H1 (cell line): ENCODE measurements at regions not wholly inside any gene's neighbourhood (a gene's known extent, or its start where the extent isn't known, plus 50 kb on each side); places are given as distances from the start of the nearest gene placed in this dataset.

Experiments used
- CTCF ChIA-PET: fragments of 300-600 bp; sonication (Branson Sonifier 250); formaldehyde crosslinking; loops from one replicate; lab custom pipeline; 2021; ENCODE audit not compliant: partially characterized antibody; lab: Charles Lee
- POLR2A ChIA-PET: fragments of 300-600 bp; sonication (Branson Sonifier 250); formaldehyde crosslinking; loops from one replicate; lab custom pipeline; 2021; ENCODE audit warnings: inconsistent platforms; ENCODE audit not compliant: partially characterized antibody; lab: Charles Lee
- DNase-seq, 2 experiments: peaks; one replicate each; pipeline versions ENCODE4 v3.0.0 to v3.0.0-alpha.2; 2010 to 2022; ENCODE audit warnings: low spot score in 2 of 2, low read depth in 1 of 2, mixed read lengths in 1 of 2
- FAIRE-seq: peaks from 2 replicates; lab custom pipeline; 2011; peaks lifted over from hg19 to GRCh38; lab: Jason Lieb, UNC
- H2AFZ ChIP-seq: 2 replicates; pipeline ENCODE4 v1.8.1; 2012; ENCODE audit warnings: low read length, inconsistent platforms
- H2AK5ac ChIP-seq: 2 replicates; pipeline ENCODE4 v1.6.1; 2013; ENCODE audit warnings: low read depth, low read length
- H2BK120ac ChIP-seq: replicated peaks from 2 replicates; pipeline ENCODE3; 2013; ENCODE audit warnings: low read depth, low read length, inconsistent platforms
- H2BK12ac ChIP-seq: 2 replicates; pipeline ENCODE4 v1.6.1; 2013; ENCODE audit warnings: low read depth, low read length
- H2BK15ac ChIP-seq: 2 replicates; pipeline ENCODE4 v1.6.1; 2013; ENCODE audit warnings: low read length
- H2BK20ac ChIP-seq: 2 replicates; pipeline ENCODE4 v1.6.1; 2013; ENCODE audit warnings: low read length
- H2BK5ac ChIP-seq: 2 replicates; pipeline ENCODE4 v1.6.1; 2013; ENCODE audit warnings: low read depth, low read length
- H3K14ac ChIP-seq: 2 replicates; pipeline ENCODE4 v1.6.1; 2013; ENCODE audit warnings: inconsistent platforms; ENCODE audit not compliant: insufficient read length
- H3K18ac ChIP-seq: 2 replicates; pipeline ENCODE4 v1.6.1; 2013; ENCODE audit warnings: low read length; ENCODE audit errors: extremely low read depth
- H3K23ac ChIP-seq: 2 replicates; pipeline ENCODE4 v1.6.1; 2013; ENCODE audit warnings: inconsistent platforms; ENCODE audit not compliant: insufficient read length
- H3K23me2 ChIP-seq: 2 replicates; pipeline ENCODE4 v1.6.1; 2013; ENCODE audit warnings: low read depth, low read length
- H3K27ac ChIP-seq: 2 replicates; pipeline ENCODE4 v1.6.1; 2011; ENCODE audit warnings: low read depth, low read length, inconsistent platforms
- H3K27me3 ChIP-seq, 4 experiments: replicated peaks in 1 of 4; 1 replicate in 1 of 4; 2 replicates in 3 of 4; pipeline versions ENCODE4 v1.6.1 to v1.8.1; 2011 to 2013; ENCODE audit warnings: low read length in 3 of 4, mild to moderate bottlenecking in 3 of 4, inconsistent platforms in 2 of 4, mixed read lengths in 2 of 4, moderate library complexity in 1 of 4; ENCODE audit not compliant: control insufficient read depth in 3 of 4, insufficient read depth in 3 of 4; ENCODE audit errors: extremely low read depth in 1 of 4
- H3K36me3 ChIP-seq, 4 experiments: 2 replicates each; pipeline versions ENCODE4 v1.6.1 to v1.8.1; 2011 to 2013; ENCODE audit warnings: mild to moderate bottlenecking in 4 of 4, low read length in 3 of 4, moderate library complexity in 2 of 4, control low read depth in 1 of 4, inconsistent platforms in 1 of 4; ENCODE audit not compliant: insufficient read depth in 4 of 4, control insufficient read depth in 2 of 4
- H3K4ac ChIP-seq: replicated peaks from 2 replicates; pipeline ENCODE3; 2013; ENCODE audit warnings: low read length, low read depth, mixed read lengths, inconsistent platforms; ENCODE audit not compliant: insufficient read length
- H3K4me1 ChIP-seq, 4 experiments: replicated peaks in 1 of 4; 1 replicate in 1 of 4; 2 replicates in 3 of 4; pipeline versions ENCODE4 v1.6.1 to v1.8.1; 2011 to 2013; ENCODE audit warnings: low read length in 3 of 4, inconsistent platforms in 2 of 4, mixed read lengths in 1 of 4; ENCODE audit not compliant: insufficient read depth in 4 of 4, control insufficient read depth in 3 of 4
- H3K4me2 ChIP-seq, 2 experiments: 2 replicates each; pipeline versions ENCODE4 v1.6.1 to v1.8.1; 2011 to 2013; ENCODE audit warnings: low read depth in 2 of 2, low read length in 2 of 2, control low read depth in 1 of 2, inconsistent platforms in 1 of 2, mild to moderate bottlenecking in 1 of 2; ENCODE audit not compliant: insufficient read depth in 1 of 2
- H3K4me3 ChIP-seq, 4 experiments: fragments of 200-600, 300-600 bp in 1 of 4; sonication (generic), shearing (Covaris generic), sonication (Bioruptor Twin) in 1 of 4; 2 replicates each; pipeline versions ENCODE4 v1.5.1 to v1.8.1; 2011 to 2016; ENCODE audit warnings: low read length in 4 of 4, low read depth in 3 of 4, control low read depth in 2 of 4, inconsistent platforms in 2 of 4, mild to moderate bottlenecking in 2 of 4, mixed read lengths in 1 of 4, moderate library complexity in 1 of 4; ENCODE audit not compliant: insufficient read depth in 2 of 4; ENCODE audit errors: extremely low read depth in 1 of 4
- H3K56ac ChIP-seq: replicated peaks from 2 replicates; pipeline ENCODE3; 2013; ENCODE audit warnings: low read depth, mild to moderate bottlenecking, mixed read lengths, low read length, inconsistent platforms; ENCODE audit not compliant: insufficient read length
- H3K79me1 ChIP-seq: 2 replicates; pipeline ENCODE4 v1.6.1; 2013; ENCODE audit warnings: low read depth, low read length, control low read depth
- H3K79me2 ChIP-seq, 2 experiments: 2 replicates each; pipeline versions ENCODE4 v1.6.1 to v1.8.1; 2012 to 2013; ENCODE audit warnings: low read length in 2 of 2, mild to moderate bottlenecking in 2 of 2, inconsistent platforms in 1 of 2; ENCODE audit not compliant: insufficient read depth in 2 of 2, control insufficient read depth in 1 of 2
- H3K9ac ChIP-seq, 4 experiments: replicated peaks in 1 of 4; 1 replicate in 1 of 4; 2 replicates in 3 of 4; pipeline versions ENCODE4 v1.6.1 to v1.8.1; 2011 to 2013; ENCODE audit warnings: low read depth in 3 of 4, low read length in 3 of 4, control low read depth in 2 of 4, mild to moderate bottlenecking in 2 of 4, moderate library complexity in 2 of 4, inconsistent platforms in 1 of 4; ENCODE audit errors: extremely low read depth in 1 of 4
- H3K9me3 ChIP-seq, 2 experiments: 2 replicates each; pipeline versions ENCODE4 v1.6.1 to v1.8.1; 2012 to 2013; ENCODE audit warnings: mild to moderate bottlenecking in 2 of 2, moderate library complexity in 2 of 2, control low read depth in 1 of 2, inconsistent platforms in 1 of 2, low read depth in 1 of 2, low read length in 1 of 2, mixed read lengths in 1 of 2; ENCODE audit not compliant: insufficient read depth in 2 of 2
- H4K20me1 ChIP-seq, 2 experiments: replicated peaks in 1 of 2; 2 replicates each; pipeline versions ENCODE3 to v1.8.1; 2011 to 2013; ENCODE audit warnings: inconsistent platforms in 2 of 2, low read length in 2 of 2, mild to moderate bottlenecking in 1 of 2; ENCODE audit not compliant: insufficient read depth in 2 of 2, control insufficient read depth in 1 of 2
- H4K5ac ChIP-seq: 2 replicates; pipeline ENCODE4 v1.6.1; 2013; ENCODE audit warnings: low read length, low read depth, mixed read lengths, inconsistent platforms; ENCODE audit not compliant: insufficient read length
- H4K8ac ChIP-seq: 2 replicates; pipeline ENCODE4 v1.8.0; 2013; ENCODE audit warnings: mild to moderate bottlenecking, moderate library complexity, low read length, inconsistent platforms; ENCODE audit not compliant: insufficient read depth; ENCODE audit errors: extremely low read depth
- H4K91ac ChIP-seq: replicated peaks from 2 replicates; pipeline ENCODE3; 2013; ENCODE audit warnings: low read length, mixed read lengths, inconsistent platforms; ENCODE audit not compliant: insufficient read length
- ATF3 ChIP-seq: IDR thresholded peaks from 2 replicates; pipeline ENCODE4 v1.6.1; 2011; ENCODE audit warnings: low read depth, mild to moderate bottlenecking, low read length; ENCODE audit not compliant: insufficient read depth
- CBX8 ChIP-seq: fragments of 300-800, 300-1000 bp; sonication (generic); IDR thresholded peaks from 2 replicates; pipeline ENCODE4 v1.7.1; 2016; ENCODE audit warnings: low read depth, low read length, borderline replicate concordance
- NANOG ChIP-seq: IDR thresholded peaks from 2 replicates; pipeline ENCODE4 v1.6.1; 2011; ENCODE audit warnings: low read length, low read depth, mild to moderate bottlenecking, inconsistent platforms; ENCODE audit not compliant: insufficient read depth, poor library complexity, severe bottlenecking
- SIN3A ChIP-seq, 2 experiments: IDR thresholded peaks in 1 of 2; conservative IDR thresholded peaks in 1 of 2; 2 replicates each; pipeline ENCODE4 v1.6.1; 2011 to 2012; ENCODE audit warnings: low read length in 2 of 2, improper control_type of control experiment in 1 of 2, low read depth in 1 of 2, mild to moderate bottlenecking in 1 of 2
- SUZ12 ChIP-seq: fragments of 200-600 bp; sonication (generic); IDR thresholded peaks from 2 replicates; pipeline ENCODE4 v1.6.1; 2012; ENCODE audit warnings: mild to moderate bottlenecking, inconsistent platforms, low read length, moderate library complexity, mixed read lengths
- WGBS, 2 experiments: shearing (Covaris generic) in 1 of 2; methylation state at CpG; one replicate each; pipeline versions ENCODE4 v1.1.6 to v1.1.7; 2013 to 2015; ENCODE audit warnings: low lambda C conversion rate in 2 of 2, mixed read lengths in 2 of 2, inconsistent platforms in 1 of 2, low coverage in 1 of 2, missing lambda C conversion rate in 1 of 2; ENCODE audit not compliant: insufficient replicate concordance in 2 of 2, insufficient coverage in 1 of 2, insufficient read length in 1 of 2; ENCODE audit errors: extremely low coverage in 1 of 2, missing lambda C conversion rate in 1 of 2; 5-methylcytosine and 5-hydroxymethylcytosine counted together

GRCh38 chr5:135195270-135195608, 161.2 kb upstream of the PITX1 start:
- no peaks in the 10 kb centered on the region for H3K79me1 ChIP-seq
- no peaks in the 10 kb centered on the region for H3K79me2 ChIP-seq
- H3K36me3 ChIP-seq = no peaks in the 10 kb centered on the region
- H4K91ac ChIP-seq = no peak overlapping the region
- peaks cover 0 to 3% (median 1%) of the 10 kb centered on the region in 4 experiments; a peak in 1 of 7 replicates for H3K4me1 ChIP-seq
- ChIA-PET POLR2A (no interaction called here), CTCF (interaction anchor here (0.9 to 4.0 kb wide), 5 partner anchors 9 to 278 kb away, joined by 4 to 32 read pairs (median 6); no protein-coding TSS in a partner anchor)
- no peaks in the 10 kb centered on the region for H3K9me3 ChIP-seq
- no peak overlapping the region for H2BK15ac ChIP-seq
- H3K56ac ChIP-seq = no peak overlapping the region
- H2AFZ ChIP-seq = no peak overlapping the region
- H3K4ac ChIP-seq = no peak overlapping the region
- H3K4me3 ChIP-seq = no peak overlapping the region
- no peak overlapping the region for H4K8ac ChIP-seq
- no peaks in the 10 kb centered on the region for H3K23me2 ChIP-seq
- no peak overlapping the region for H3K9ac ChIP-seq
- no peak overlapping the region for H3K23ac ChIP-seq
- no peak for FAIRE-seq
- no peak overlapping the region for H2BK20ac ChIP-seq
- WGBS, 2 experiments = 98% methylated on average over 3 of the region's 3 CpGs; no CpG with 5 or more reads in 1 of the 2 experiments
- H3K27me3 ChIP-seq = peaks cover 4 to 21% (median 16%) of the 10 kb centered on the region in 4 experiments; a peak in 6 of 7 replicates
- no peak overlapping the region for H2BK12ac ChIP-seq
- H3K27ac ChIP-seq = no peak overlapping the region
- no peaks in the 10 kb centered on the region for H4K20me1 ChIP-seq
- no peak for DNase-seq
- no peak overlapping the region for H2BK120ac ChIP-seq
- no peak overlapping the region for H2BK5ac ChIP-seq
- H2AK5ac ChIP-seq = no peak overlapping the region
- TF ChIP-seq ATF3 (no peak), SUZ12 (no peak), SIN3A (conservative IDR thresholded peaks at IDR 0.05 in 1 of 2, IDR thresholded peaks at IDR 0.05 in 1 of 2; ENCODE audit: low read depth in 1 of 2, low read length in 2 of 2) (no peak), NANOG (no peak), CBX8 (no peak)
- H3K14ac ChIP-seq = no peak overlapping the region
- H3K4me2 ChIP-seq = no peak overlapping the region
- no peak overlapping the region for H3K18ac ChIP-seq
- no peak overlapping the region for H4K5ac ChIP-seq
